BJ (cell line): ENCODE measurements at regions not wholly inside any gene's neighbourhood (a gene's known extent, or its start where the extent isn't known, plus 50 kb on each side); places are given as distances from the start of the nearest gene placed in this dataset.

Source experiments
- CTCF ChIA-PET: fragments of 350-600 bp; formaldehyde crosslinking; extraction: SDS; loops from one replicate; lab custom pipeline; 2021; ENCODE audit warnings: antibody characterized with exemption, inconsistent platforms; lab: Yijun Ruan, JAX
- POLR2A ChIA-PET: fragments of 300-600 bp; sonication (Branson Sonifier 250); formaldehyde crosslinking; extraction: SDS; loops from one replicate; lab custom pipeline; 2021; ENCODE audit warnings: antibody characterized with exemption; lab: Charles Lee
- DNase-seq: peaks from one replicate; pipeline ENCODE4 v3.0.0-alpha.2; 2011; ENCODE audit warnings: low read depth
- H3K27me3 ChIP-seq: 2 replicates; pipeline ENCODE4 v1.6.0; 2011; ENCODE audit warnings: low read length; ENCODE audit not compliant: control insufficient read depth, insufficient read depth
- H3K36me3 ChIP-seq: 2 replicates; pipeline ENCODE4 v1.5.1; 2011; ENCODE audit warnings: low read length; ENCODE audit not compliant: control insufficient read depth, insufficient read depth
- H3K4me3 ChIP-seq: 2 replicates; pipeline ENCODE4 v1.5.1; 2011; ENCODE audit warnings: low read depth, mild to moderate bottlenecking, control low read depth, low read length
- TF ChIP-seq, protein P1 (sequence below): IDR thresholded peaks from 2 replicates; pipeline ENCODE4 v1.5.1; 2011; ENCODE audit warnings: low read depth, mild to moderate bottlenecking, control low read depth, inconsistent platforms, low read length, moderate library complexity; ENCODE audit not compliant: insufficient read depth

DNA sequence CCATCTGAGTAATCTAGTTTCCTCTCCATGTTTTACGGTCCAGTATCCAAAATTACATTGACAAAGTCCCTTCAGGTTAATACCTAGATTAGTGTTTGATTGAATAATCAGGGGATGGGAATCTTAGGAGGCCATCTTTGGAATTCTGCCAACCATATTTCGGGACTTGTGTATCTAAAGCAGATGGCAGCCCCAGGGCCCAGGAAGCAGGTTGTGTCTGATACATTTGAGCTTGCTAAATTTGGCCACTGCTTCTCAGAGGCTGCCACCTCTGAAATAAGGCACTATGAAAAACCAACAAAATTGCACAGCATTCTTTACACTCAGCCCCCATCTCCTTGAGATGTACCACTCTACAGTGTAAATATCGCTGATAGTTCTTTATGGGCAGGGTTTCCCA is 102.1 kb downstream of the ASB9 start:
- no peak overlapping the region for H3K4me3 ChIP-seq
- ChIA-PET POLR2A (no interaction called here), CTCF (no interaction called here)
- TF ChIP-seq, protein P1, sequence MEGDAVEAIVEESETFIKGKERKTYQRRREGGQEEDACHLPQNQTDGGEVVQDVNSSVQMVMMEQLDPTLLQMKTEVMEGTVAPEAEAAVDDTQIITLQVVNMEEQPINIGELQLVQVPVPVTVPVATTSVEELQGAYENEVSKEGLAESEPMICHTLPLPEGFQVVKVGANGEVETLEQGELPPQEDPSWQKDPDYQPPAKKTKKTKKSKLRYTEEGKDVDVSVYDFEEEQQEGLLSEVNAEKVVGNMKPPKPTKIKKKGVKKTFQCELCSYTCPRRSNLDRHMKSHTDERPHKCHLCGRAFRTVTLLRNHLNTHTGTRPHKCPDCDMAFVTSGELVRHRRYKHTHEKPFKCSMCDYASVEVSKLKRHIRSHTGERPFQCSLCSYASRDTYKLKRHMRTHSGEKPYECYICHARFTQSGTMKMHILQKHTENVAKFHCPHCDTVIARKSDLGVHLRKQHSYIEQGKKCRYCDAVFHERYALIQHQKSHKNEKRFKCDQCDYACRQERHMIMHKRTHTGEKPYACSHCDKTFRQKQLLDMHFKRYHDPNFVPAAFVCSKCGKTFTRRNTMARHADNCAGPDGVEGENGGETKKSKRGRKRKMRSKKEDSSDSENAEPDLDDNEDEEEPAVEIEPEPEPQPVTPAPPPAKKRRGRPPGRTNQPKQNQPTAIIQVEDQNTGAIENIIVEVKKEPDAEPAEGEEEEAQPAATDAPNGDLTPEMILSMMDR: no peak
- H3K27me3 ChIP-seq: no peaks in the 10 kb centered on the region
- DNase-seq: no peak
- no peaks in the 10 kb centered on the region for H3K36me3 ChIP-seq

- CTCF ChIA-PET: no interaction called here
Observed at GRCh38 chrX:15165832-15166231, 104.1 kb downstream of the ASB9 start.

GRCh38 chrX:15163131-15163530 is 106.8 kb downstream of the ASB9 start:
- TF ChIP-seq, protein P1: no peak
- DNase-seq: no peak
- H3K4me3 ChIP-seq: no peak overlapping the region
- no peaks in the 10 kb centered on the region for H3K27me3 ChIP-seq
- POLR2A ChIA-PET: no interaction called here
- no peaks in the 10 kb centered on the region for H3K36me3 ChIP-seq
- CTCF ChIA-PET: no interaction called here

More at GRCh38 chrX:15165832-15166231, 104.1 kb downstream of the ASB9 start:
- TF ChIP-seq, protein P1: no peak
- Histone ChIP-seq H3K36me3 (no peaks in the 10 kb centered on the region), H3K27me3 (no peaks in the 10 kb centered on the region), H3K4me3 (no peak overlapping the region)
- DNase-seq: no peak
- POLR2A ChIA-PET: no interaction called here

DNA sequence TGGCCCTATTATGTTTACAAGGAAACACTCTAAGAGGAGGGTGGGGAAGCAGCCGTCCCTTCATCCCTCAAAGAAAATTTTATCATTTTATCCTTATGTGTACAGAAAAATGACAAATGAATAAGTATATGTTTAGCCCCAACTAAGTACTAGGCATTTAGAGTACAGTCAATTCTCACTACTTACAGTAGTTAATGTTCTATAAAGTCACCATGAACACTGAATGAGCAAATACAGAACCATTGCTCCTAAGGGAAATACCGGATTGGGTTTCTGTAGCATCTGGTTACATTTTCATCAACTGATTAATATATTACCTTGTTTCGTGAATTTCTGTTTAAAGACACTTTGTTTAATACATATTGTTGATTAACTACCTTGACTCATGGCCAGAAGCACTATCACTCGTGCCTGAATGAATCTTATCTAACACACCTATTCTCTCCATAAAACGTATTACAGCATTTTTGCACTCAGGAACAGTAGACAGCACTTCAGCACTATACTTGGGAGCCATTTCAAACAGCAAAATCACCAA is 109.3 kb downstream of the ASB9 start:
- no peak for DNase-seq
- POLR2A ChIA-PET: no interaction called here
- Histone ChIP-seq H3K27me3 (no peaks in the 10 kb centered on the region), H3K36me3 (no peaks in the 10 kb centered on the region), H3K4me3 (no peak overlapping the region)
- TF ChIP-seq, protein P1: no peak
- CTCF ChIA-PET: no interaction called here

DNA sequence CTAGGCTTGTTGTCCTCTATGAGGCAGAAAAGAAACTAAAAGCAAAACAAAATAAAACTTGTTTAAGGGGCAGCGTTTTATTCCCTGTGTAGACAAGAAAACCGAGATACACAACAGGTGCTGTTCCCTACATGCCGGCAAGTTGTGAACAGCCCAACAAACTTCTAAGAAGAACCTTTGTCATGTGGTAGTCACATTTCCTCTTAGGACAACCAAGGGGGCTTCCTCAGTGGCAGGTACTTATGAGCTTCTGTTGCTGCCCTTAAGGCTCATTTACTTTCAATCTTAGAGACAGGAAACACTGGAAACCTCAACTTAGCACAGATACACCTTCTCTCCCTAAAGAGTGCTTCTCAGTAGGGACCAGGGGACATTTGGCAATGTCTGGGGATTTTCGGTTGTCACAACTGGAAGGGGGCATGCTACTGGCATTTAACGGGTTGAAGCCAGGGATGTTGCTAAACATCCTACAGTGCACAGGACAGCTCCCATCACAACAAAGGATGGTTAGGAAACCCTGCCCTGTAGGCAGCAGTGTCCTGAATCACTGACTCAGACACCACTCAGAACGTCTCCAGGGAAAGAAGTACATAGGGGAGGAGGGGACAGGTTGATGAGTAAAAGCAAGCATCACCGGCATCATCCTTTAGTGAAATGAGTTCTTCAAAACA is 111.0 kb downstream of the ASB9 start:
- no peaks in the 10 kb centered on the region for H3K36me3 ChIP-seq
- TF ChIP-seq, protein P1: no peak
- CTCF ChIA-PET: no interaction called here
- no peak overlapping the region for H3K4me3 ChIP-seq
- no peaks in the 10 kb centered on the region for H3K27me3 ChIP-seq
- no peak for DNase-seq
- POLR2A ChIA-PET: no interaction called here
